K562 (cell line): ENCODE measurements at regions not wholly inside any gene's neighbourhood (a gene's known extent, or its start where the extent isn't known, plus 50 kb on each side); places are given as distances from the start of the nearest gene placed in this dataset.

Source experiments
- ATAC-seq: fragments of 200-7000 bp; cut with Tn5 transposase; 3 replicates; pipeline ENCODE4 v1.9.1; 2020; ENCODE audit warnings: moderate library complexity
- BruUV-seq: library from RNA; stranded (reverse); fragments of 400-500 nt; replicated peaks from 2 replicates; lab custom pipeline; 2021; lab: Mats Ljungman, UMichigan
- CTCF ChIA-PET: fragments of 300-600 bp; formaldehyde crosslinking; extraction: SDS; loops from one replicate; lab custom pipeline; 2021; ENCODE audit warnings: low intra/inter-chr PET ratio; lab: Yijun Ruan, JAX
- POLR2A ChIA-PET: fragments of 300-600, 350-650 bp; sonication (Branson Sonifier 250); formaldehyde crosslinking; extraction: SDS; loops from one replicate; lab custom pipeline; 2021; ENCODE audit warnings: antibody characterized with exemption, inconsistent platforms; lab: Yijun Ruan, JAX
- DNase-seq, 4 experiments: peaks; one replicate each; pipeline versions ENCODE4 v3.0.0 to v3.0.0-alpha.2; 2011 to 2018; ENCODE audit warnings: low spot score in 3 of 4, mixed read lengths in 3 of 4; ENCODE audit errors: extremely low read depth in 1 of 4
- FAIRE-seq: peaks from 2 replicates; lab custom pipeline; 2011; peaks lifted over from hg19 to GRCh38; lab: Jason Lieb, UNC
- H2AFZ ChIP-seq: 2 replicates; pipeline ENCODE4 v1.6.0; 2011; ENCODE audit warnings: low read depth, low read length, control low read depth, inconsistent platforms
- H3K27ac ChIP-seq: fragments of 200-600 bp; 3 replicates; pipeline ENCODE4 v1.8.0; 2011; ENCODE audit warnings: low read depth, mild to moderate bottlenecking, control low read depth, inconsistent platforms, low read length, moderate library complexity, mixed read lengths; ENCODE audit errors: extremely low read depth
- H3K27me3 ChIP-seq, 2 experiments: fragments of 300-600 bp in 1 of 2; 2 replicates in 1 of 2; 3 replicates in 1 of 2; pipeline versions ENCODE4 v1.6.0 to v1.8.0; 2011; ENCODE audit warnings: inconsistent platforms in 2 of 2, low read length in 2 of 2, mild to moderate bottlenecking in 1 of 2, mixed read lengths in 1 of 2, moderate library complexity in 1 of 2; ENCODE audit not compliant: control insufficient read depth in 2 of 2, insufficient read depth in 2 of 2
- H3K36me3 ChIP-seq: fragments of 300-600 bp; 3 replicates; pipeline ENCODE4 v1.8.0; 2011; ENCODE audit warnings: mild to moderate bottlenecking, low read length, inconsistent platforms; ENCODE audit not compliant: control insufficient read depth, insufficient read depth
- H3K4me1 ChIP-seq, 2 experiments: fragments of 200-600 bp in 1 of 2; replicated peaks in 1 of 2; 2 replicates in 1 of 2; 3 replicates in 1 of 2; pipeline versions ENCODE4 v1.5.1 to v1.8.0; 2011; ENCODE audit warnings: inconsistent platforms in 2 of 2, low read length in 2 of 2, mild to moderate bottlenecking in 1 of 2, mixed read lengths in 1 of 2, moderate library complexity in 1 of 2; ENCODE audit not compliant: control insufficient read depth in 2 of 2, insufficient read depth in 2 of 2
- H3K4me2 ChIP-seq: 2 replicates; pipeline ENCODE4 v1.6.1; 2011; ENCODE audit warnings: low read length, control low read depth, inconsistent platforms, mixed read lengths; ENCODE audit not compliant: insufficient read depth
- H3K4me3 ChIP-seq: fragments of 200-600 bp; sonication (generic), shearing (Covaris generic); 2 replicates; pipeline ENCODE4 v1.5.1; 2016; ENCODE audit warnings: control low read depth, inconsistent platforms
- H3K79me2 ChIP-seq: fragments of 200-600 bp; 3 replicates; pipeline ENCODE4 v1.8.0; 2011; ENCODE audit warnings: low read length, inconsistent platforms; ENCODE audit not compliant: control insufficient read depth, insufficient read depth
- H3K9ac ChIP-seq, 2 experiments: 2 replicates each; pipeline versions ENCODE4 v1.6.0 to v1.6.1; 2011; ENCODE audit warnings: low read depth in 2 of 2, low read length in 2 of 2, control low read depth in 1 of 2, inconsistent platforms in 1 of 2, mild to moderate bottlenecking in 1 of 2, mixed read lengths in 1 of 2; ENCODE audit not compliant: insufficient read depth in 1 of 2
- H3K9me1 ChIP-seq: one replicate; pipeline ENCODE4 v1.6.0; 2011; ENCODE audit warnings: inconsistent platforms, mild to moderate bottlenecking, low read length, moderate library complexity; ENCODE audit not compliant: control insufficient read depth, insufficient read depth
- H3K9me3 ChIP-seq: replicated peaks from 2 replicates; pipeline ENCODE4 v1.5.1; 2011; ENCODE audit warnings: low read depth, low read length, inconsistent platforms; ENCODE audit not compliant: control insufficient read depth, insufficient read depth
- H4K20me1 ChIP-seq: replicated peaks from 2 replicates; pipeline ENCODE4 v1.6.1; 2011; ENCODE audit warnings: low read length, inconsistent platforms, mixed read lengths; ENCODE audit not compliant: control insufficient read depth, insufficient read depth
- BRF1 ChIP-seq: IDR thresholded peaks from 3 replicates; pipeline ENCODE4 v1.6.1; 2011; ENCODE audit warnings: borderline replicate concordance, mild to moderate bottlenecking; ENCODE audit not compliant: insufficient read length; ENCODE audit errors: extremely low read depth
- CEBPB ChIP-seq: fragments of 450-650 bp; IDR thresholded peaks from 2 replicates; pipeline ENCODE4 v1.6.1; 2016; ENCODE audit warnings: missing genetic modification characterization, missing compliant biosample characterization
- DPF2 ChIP-seq: fragments of 450-650 bp; IDR thresholded peaks from 2 replicates; pipeline ENCODE4 v1.6.1; 2016
- ELK1 ChIP-seq: sonication (generic); formaldehyde crosslinking; IDR thresholded peaks from 2 replicates; pipeline ENCODE4 v1.8.1; 2022; ENCODE audit warnings: missing genetic modification reagents
- GABPA ChIP-seq: fragments of 200-800 bp; sonication (Bioruptor generic); conservative IDR thresholded peaks from 2 replicates; pipeline ENCODE4 v1.6.1; 2016; ENCODE audit warnings: low read depth, missing genetic modification characterization, missing compliant biosample characterization
- KAT7 ChIP-seq: sonication (generic); formaldehyde crosslinking; IDR thresholded peaks from 2 replicates; pipeline ENCODE4 v1.8.0; 2022; ENCODE audit warnings: missing genetic modification reagents, mild to moderate bottlenecking, borderline replicate concordance
- KAT8 ChIP-seq: fragments of 450-650 bp; IDR thresholded peaks from 2 replicates; pipeline ENCODE4 v1.6.1; 2016; ENCODE audit warnings: low read depth, mild to moderate bottlenecking
- PHTF2 ChIP-seq: fragments of 250-450 bp; sonication (Bioruptor Pico); IDR thresholded peaks from 2 replicates; pipeline ENCODE4 v1.5.0; 2021; ENCODE audit warnings: mild to moderate bottlenecking
- SIRT6 ChIP-seq: IDR thresholded peaks from one replicate; pipeline ENCODE4 v1.6.1; 2012; ENCODE audit warnings: low read depth, mild to moderate bottlenecking, control low read depth, inconsistent platforms, low read length, moderate library complexity
- SMARCC2 ChIP-seq: fragments of 450-650 bp; IDR thresholded peaks from 2 replicates; pipeline ENCODE4 v1.6.1; 2017; ENCODE audit warnings: antibody characterized with exemption, moderate library complexity, mild to moderate bottlenecking, low read depth
- TRIM28 ChIP-seq: fragments of 450-650 bp; IDR thresholded peaks from 2 replicates; pipeline ENCODE4 v1.6.1; 2017
- ZNF263 ChIP-seq: sonication (generic); formaldehyde crosslinking; IDR thresholded peaks from 2 replicates; pipeline ENCODE4 v1.8.0; 2022; ENCODE audit warnings: mild to moderate bottlenecking, missing genetic modification reagents, borderline replicate concordance
- ZNF324 ChIP-seq: fragments of 250-450 bp; sonication (Bioruptor Pico); IDR thresholded peaks from 2 replicates; pipeline ENCODE4 v1.4.0; 2020; ENCODE audit warnings: mild to moderate bottlenecking
- ZNF444 ChIP-seq: fragments of 250-450 bp; sonication (Bioruptor Pico); IDR thresholded peaks from 2 replicates; pipeline ENCODE4 v1.4.0; 2020; ENCODE audit warnings: mild to moderate bottlenecking, moderate library complexity
- ZNF586 ChIP-seq: fragments of 450-650 bp; formaldehyde crosslinking; conservative IDR thresholded peaks from 2 replicates; pipeline ENCODE4 v1.4.0; 2020; ENCODE audit warnings: mild to moderate bottlenecking, moderate library complexity
- ZNF668 ChIP-seq: fragments of 250-450 bp; sonication (Bioruptor Pico); IDR thresholded peaks from 2 replicates; pipeline ENCODE4 v1.8.0; 2022; ENCODE audit warnings: mild to moderate bottlenecking, inconsistent platforms
- WGBS: fragments of 100-300 bp; shearing (Covaris generic); methylation state at CpG from one replicate; pipeline ENCODE4 v1.1.6; 2016; ENCODE audit warnings: low coverage, mixed read lengths; ENCODE audit not compliant: insufficient coverage; ENCODE audit errors: missing lambda C conversion rate; 5-methylcytosine and 5-hydroxymethylcytosine counted together
- in situ Hi-C: fragments of 300-500 bp; cut with MboI; formaldehyde crosslinking; loops from 4 replicates; pipeline ENCODE4 v1.15.0; 2018; ENCODE audit warnings: inconsistent platforms, mixed read lengths
- intact Hi-C: fragments of 100-400 bp; cut with micrococcal nuclease; formaldehyde crosslinking; loops from 2 replicates; pipeline ENCODE4 v1.14.2; 2022
- TF ChIP-seq, protein P1 (sequence below): fragments of 450-650 bp; IDR thresholded peaks from one replicate; pipeline ENCODE4 v1.6.1; 2018; ENCODE audit warnings: mild to moderate bottlenecking, moderate library complexity; ENCODE audit not compliant: partially characterized antibody

- WGBS, result 0% methylated on average over 6 of the region's 6 CpGs
- FAIRE-seq (no peak), DNase-seq (no peak), ATAC-seq (no peak)
- POLR2A ChIA-PET, result no interaction called here
- H3K4me1 ChIP-seq, result 0 out of 5 replicates have a peak, but pooled peaks cover 0 to 2% of the 10 kb centered on the region in 2 experiments
- no peaks in the 10 kb centered on the region for H3K79me2 ChIP-seq
- peaks cover 0 to 17% of the 10 kb centered on the region in 2 experiments; a peak in 2 of 5 replicates for H3K27me3 ChIP-seq
- no peak overlapping the region for H3K9ac ChIP-seq
- intact Hi-C loops, result no loop called here
- no peak overlapping the region for H2AFZ ChIP-seq
- no peaks in the 10 kb centered on the region for H3K9me1 ChIP-seq
- no TSS peak for BruUV-seq
- H3K36me3 ChIP-seq, result no peaks in the 10 kb centered on the region
- H3K4me3 ChIP-seq, result no peak overlapping the region
- no peaks in the 10 kb centered on the region for H3K9me3 ChIP-seq
- in situ Hi-C loops, result no loop called here
- H3K27ac ChIP-seq, result no peak overlapping the region
- no peaks in the 10 kb centered on the region for H4K20me1 ChIP-seq
- CTCF ChIA-PET, result no interaction called here
- TF ChIP-seq SMARCC2 (no peak), BRF1 (no peak), TRIM28 (no peak), ZNF668 (CRISPR knock-in tag) (no peak), ZNF444 (CRISPR knock-in tag) (no peak), KAT8 (no peak), ZNF586 (no peak), DPF2 (no peak), ZNF324 (no peak), PHTF2 (no peak), ZNF263 (CRISPR knock-in tag) (no peak), SIRT6 (no peak), CEBPB (tag) (no peak), ELK1 (no peak), KAT7 (no peak), GABPA (no peak)
- TF ChIP-seq, protein P1, sequence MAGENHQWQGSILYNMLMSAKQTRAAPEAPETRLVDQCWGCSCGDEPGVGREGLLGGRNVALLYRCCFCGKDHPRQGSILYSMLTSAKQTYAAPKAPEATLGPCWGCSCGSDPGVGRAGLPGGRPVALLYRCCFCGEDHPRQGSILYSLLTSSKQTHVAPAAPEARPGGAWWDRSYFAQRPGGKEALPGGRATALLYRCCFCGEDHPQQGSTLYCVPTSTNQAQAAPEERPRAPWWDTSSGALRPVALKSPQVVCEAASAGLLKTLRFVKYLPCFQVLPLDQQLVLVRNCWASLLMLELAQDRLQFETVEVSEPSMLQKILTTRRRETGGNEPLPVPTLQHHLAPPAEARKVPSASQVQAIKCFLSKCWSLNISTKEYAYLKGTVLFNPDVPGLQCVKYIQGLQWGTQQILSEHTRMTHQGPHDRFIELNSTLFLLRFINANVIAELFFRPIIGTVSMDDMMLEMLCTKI, result no peak
- no peak overlapping the region for H3K4me2 ChIP-seq
Measured at GRCh38 chr2:217741381-217741955, 261.3 kb downstream of the TNS1 start.
